WTC11 (cell line): ENCODE measurements at regions not wholly inside any gene's neighbourhood (a gene's known extent, or its start where the extent isn't known, plus 50 kb on each side); places are given as distances from the start of the nearest gene placed in this dataset.

Experiments used
- ATAC-seq: fragments of 200-7000 bp; cut with Tn5 transposase; 2 replicates; pipeline ENCODE4 v1.10.0; 2021; ENCODE audit warnings: mild to moderate bottlenecking, moderate library complexity
- CTCF ChIA-PET: fragments of 300-600 bp; sonication (Branson Sonifier 250); formaldehyde crosslinking; loops from one replicate; lab custom pipeline; 2021; ENCODE audit warnings: antibody characterized with exemption; lab: Charles Lee
- POLR2A ChIA-PET: fragments of 350-600 bp; sonication (Branson Sonifier 250); formaldehyde crosslinking; loops from one replicate; lab custom pipeline; 2021; ENCODE audit warnings: antibody characterized with exemption; lab: Charles Lee
- DNase-seq: peaks from one replicate; pipeline ENCODE4 v3.0.0; 2021; ENCODE audit warnings: low spot score
- H3K27ac Mint-ChIP-seq: 2 replicates; pipeline ENCODE4 v1.8.0; 2021; ENCODE audit warnings: mixed read lengths
- H3K27me3 Mint-ChIP-seq: 2 replicates; pipeline ENCODE4 v1.8.0; 2021; ENCODE audit warnings: low read depth, mild to moderate bottlenecking, moderate library complexity, mixed read lengths
- H3K36me3 Mint-ChIP-seq: 2 replicates; pipeline ENCODE4 v1.8.0; 2021; ENCODE audit warnings: mixed read lengths
- H3K4me1 Mint-ChIP-seq: 2 replicates; pipeline ENCODE4 v1.8.0; 2022; ENCODE audit warnings: mixed read lengths
- H3K4me3 Mint-ChIP-seq: 2 replicates; pipeline ENCODE4 v1.8.0; 2021; ENCODE audit warnings: mild to moderate bottlenecking, moderate library complexity, mixed read lengths
- H3K9me3 Mint-ChIP-seq: 2 replicates; pipeline ENCODE4 v1.8.0; 2021; ENCODE audit warnings: mixed read lengths
- CREM ChIP-seq: sonication (generic); formaldehyde crosslinking; IDR thresholded peaks from 2 replicates; pipeline ENCODE4 v1.8.1; 2022; ENCODE audit warnings: mild to moderate bottlenecking, missing genetic modification reagents, moderate library complexity
- ETV6 ChIP-seq: sonication (generic); formaldehyde crosslinking; IDR thresholded peaks from 2 replicates; pipeline ENCODE4 v1.8.1; 2022; ENCODE audit warnings: mild to moderate bottlenecking, missing genetic modification reagents
- FOXJ3 ChIP-seq: sonication (generic); formaldehyde crosslinking; IDR thresholded peaks from 2 replicates; pipeline ENCODE4 v1.9.0; 2021; ENCODE audit warnings: missing genetic modification reagents, mild to moderate bottlenecking, borderline replicate concordance
- FOXK1 ChIP-seq: sonication (generic); formaldehyde crosslinking; IDR thresholded peaks from 2 replicates; pipeline ENCODE4 v1.8.0; 2022; ENCODE audit warnings: mild to moderate bottlenecking, moderate library complexity, missing genetic modification reagents
- FOXP1 ChIP-seq: sonication (generic); formaldehyde crosslinking; IDR thresholded peaks from 2 replicates; pipeline ENCODE4 v1.8.0; 2022; ENCODE audit warnings: missing genetic modification reagents, mild to moderate bottlenecking, moderate library complexity, borderline replicate concordance
- IRF2 ChIP-seq: sonication (generic); formaldehyde crosslinking; IDR thresholded peaks from 2 replicates; pipeline ENCODE4 v1.8.0; 2022; ENCODE audit warnings: low read depth, missing genetic modification reagents, borderline replicate concordance
- JAZF1 ChIP-seq: fragments of 250-450 bp; sonication (Bioruptor Pico); IDR thresholded peaks from 2 replicates; pipeline ENCODE4 v1.9.0; 2021; ENCODE audit warnings: moderate library complexity, mild to moderate bottlenecking, inconsistent platforms
- MXD4 ChIP-seq: fragments of 250-450 bp; sonication (Bioruptor Pico); IDR thresholded peaks from 2 replicates; pipeline ENCODE4 v1.8.0; 2021; ENCODE audit warnings: mild to moderate bottlenecking, moderate library complexity, borderline replicate concordance
- NFATC4 ChIP-seq: fragments of 250-450 bp; sonication (Bioruptor Pico); IDR thresholded peaks from 2 replicates; pipeline ENCODE4 v1.9.0; 2021; ENCODE audit warnings: mild to moderate bottlenecking
- OVOL2 ChIP-seq: fragments of 250-450 bp; sonication (Bioruptor Pico); IDR thresholded peaks from 2 replicates; pipeline ENCODE4 v1.9.0; 2021; ENCODE audit warnings: mild to moderate bottlenecking, borderline replicate concordance
- RELA ChIP-seq: sonication (generic); formaldehyde crosslinking; IDR thresholded peaks from 2 replicates; pipeline ENCODE4 v1.8.1; 2022; ENCODE audit warnings: missing genetic modification reagents, mild to moderate bottlenecking, borderline replicate concordance
- TEAD4 ChIP-seq: sonication (generic); formaldehyde crosslinking; IDR thresholded peaks from 2 replicates; pipeline ENCODE4 v1.8.0; 2022; ENCODE audit warnings: mild to moderate bottlenecking, missing genetic modification reagents
- ZNF219 ChIP-seq: sonication (generic); formaldehyde crosslinking; IDR thresholded peaks from 2 replicates; pipeline ENCODE4 v1.8.0; 2023; ENCODE audit warnings: missing genetic modification reagents, mild to moderate bottlenecking, borderline replicate concordance
- ZNF232 ChIP-seq: sonication (generic); formaldehyde crosslinking; IDR thresholded peaks from 2 replicates; pipeline ENCODE4 v1.8.0; 2022; ENCODE audit warnings: mild to moderate bottlenecking, missing genetic modification reagents
- ZNF671 ChIP-seq: fragments of 250-450 bp; sonication (Bioruptor Pico); IDR thresholded peaks from 2 replicates; pipeline ENCODE4 v1.8.0; 2021; ENCODE audit warnings: mild to moderate bottlenecking
- TF ChIP-seq, protein P1 (sequence below): sonication (generic); formaldehyde crosslinking; IDR thresholded peaks from 2 replicates; pipeline ENCODE4 v1.8.1; 2022; ENCODE audit warnings: low read depth, mild to moderate bottlenecking, moderate library complexity, missing genetic modification reagents, borderline replicate concordance
- TF ChIP-seq, protein P2 (sequence below): sonication (generic); formaldehyde crosslinking; conservative IDR thresholded peaks from 2 replicates; pipeline ENCODE4 v1.8.1; 2023; ENCODE audit warnings: mild to moderate bottlenecking, low read depth, missing genetic modification reagents, moderate library complexity
- TF ChIP-seq, protein P3 (sequence below): sonication (generic); formaldehyde crosslinking; IDR thresholded peaks from 2 replicates; pipeline ENCODE4 v1.8.1; 2023; ENCODE audit warnings: mild to moderate bottlenecking, missing genetic modification reagents, borderline replicate concordance
- TF ChIP-seq, protein P4 (sequence below): sonication (generic); formaldehyde crosslinking; IDR thresholded peaks from 2 replicates; pipeline ENCODE4 v1.8.1; 2023; ENCODE audit warnings: mild to moderate bottlenecking, missing genetic modification reagents
- TF ChIP-seq, protein P5 (sequence below): fragments of 250-450 bp; sonication (Bioruptor Pico); IDR thresholded peaks from 2 replicates; pipeline ENCODE4 v1.8.0; 2021; ENCODE audit warnings: mild to moderate bottlenecking
- TF ChIP-seq, protein P6 (sequence below): fragments of 250-450 bp; sonication (Bioruptor Pico); IDR thresholded peaks from 2 replicates; pipeline ENCODE4 v1.9.0; 2021; ENCODE audit warnings: moderate library complexity, mild to moderate bottlenecking, inconsistent platforms, borderline replicate concordance

DNA sequence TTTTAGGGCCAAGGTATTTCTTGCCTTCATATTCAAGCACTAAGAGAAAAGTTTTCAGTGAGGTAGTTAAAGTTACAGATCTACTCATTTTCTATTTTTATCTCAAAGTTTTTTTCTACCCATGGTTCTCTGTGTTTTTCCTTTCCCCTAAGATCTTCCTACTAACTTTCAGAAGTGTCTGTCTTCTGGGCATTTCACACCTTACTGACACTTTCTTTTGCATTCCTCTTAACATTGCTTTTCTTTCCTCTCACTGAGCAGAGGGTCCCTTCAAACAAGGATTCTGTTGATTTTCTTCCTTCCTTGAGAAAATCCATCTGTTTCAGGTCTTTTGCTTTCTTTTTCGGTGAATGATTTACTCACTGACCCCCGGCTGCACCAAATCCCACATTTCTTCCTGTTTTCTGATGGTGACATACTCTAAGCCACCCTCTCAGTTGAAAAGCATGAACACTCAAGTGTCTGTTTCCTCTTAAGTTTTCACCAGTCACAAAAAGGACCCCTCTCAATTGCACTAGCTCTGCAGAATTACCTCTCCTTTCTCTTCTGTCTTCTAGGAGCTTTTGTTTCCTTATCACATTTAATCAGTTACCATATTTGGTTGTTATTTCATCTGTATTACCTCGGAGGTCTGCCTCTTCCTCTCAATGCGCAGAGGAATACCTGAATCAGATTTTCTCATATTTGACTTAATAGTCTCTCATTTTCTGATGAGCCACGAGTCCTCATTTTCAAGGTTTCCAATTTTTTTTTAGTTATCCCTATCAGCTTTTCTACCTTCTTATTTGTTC lies 73.5 kb upstream of the RNF217 start:
- no peaks in the 10 kb centered on the region; the same call in 1 of the 2 replicates for H3K27me3 Mint-ChIP-seq
- no peak for DNase-seq
- H3K36me3 Mint-ChIP-seq, result peaks cover 19% of the 10 kb centered on the region
- CTCF ChIA-PET, result interaction anchor here (1.7 kb wide), 1 partner anchor 224 kb away, joined by 4 read pairs; no protein-coding TSS in a partner anchor
- ATAC-seq, result no peak
- POLR2A ChIA-PET, result no interaction called here
- H3K4me3 Mint-ChIP-seq, result no peak overlapping the region
- H3K27ac Mint-ChIP-seq, result no peak overlapping the region
- peaks cover 23% of the 10 kb centered on the region for H3K9me3 Mint-ChIP-seq
- TF ChIP-seq ZNF219 (CRISPR knock-in tag) (no peak), ETV6 (CRISPR knock-in tag) (no peak)
- peaks cover 42% of the 10 kb centered on the region for H3K4me1 Mint-ChIP-seq

DNA sequence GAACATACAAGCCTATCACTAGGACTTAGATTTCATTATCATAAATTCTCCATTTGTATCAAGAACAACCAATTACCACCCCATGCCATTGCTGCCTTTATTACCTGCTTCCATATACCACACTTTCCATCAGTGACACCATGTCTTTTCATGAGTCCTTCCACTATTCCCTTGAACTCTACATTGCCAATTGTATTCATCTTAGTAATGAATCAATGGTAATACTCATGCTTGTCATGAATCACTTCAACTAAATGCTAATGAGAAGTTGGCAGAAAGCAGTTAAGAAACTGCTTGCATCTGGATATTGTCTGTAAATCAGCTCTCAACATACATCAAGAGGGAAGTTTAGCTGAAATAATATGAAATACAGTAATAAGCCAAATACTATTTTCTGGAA lies 61.2 kb upstream of the RNF217 start:
- no peak for DNase-seq
- Mint-ChIP-seq H3K4me1 (no peaks in the 10 kb centered on the region), H3K27me3 (0 out of 2 replicates have a peak, but pooled peaks cover 1% of the 10 kb centered on the region), H3K9me3 (no peaks in the 10 kb centered on the region), H3K27ac (no peak overlapping the region), H3K4me3 (no peak overlapping the region), H3K36me3 (no peaks in the 10 kb centered on the region; the same call in 1 of the 2 replicates)
- no peak for ATAC-seq
- ChIA-PET POLR2A (no interaction called here), CTCF (no interaction called here)
- no peak for TF ChIP-seq OVOL2 (CRISPR knock-in tag)
- TF ChIP-seq, protein P1, sequence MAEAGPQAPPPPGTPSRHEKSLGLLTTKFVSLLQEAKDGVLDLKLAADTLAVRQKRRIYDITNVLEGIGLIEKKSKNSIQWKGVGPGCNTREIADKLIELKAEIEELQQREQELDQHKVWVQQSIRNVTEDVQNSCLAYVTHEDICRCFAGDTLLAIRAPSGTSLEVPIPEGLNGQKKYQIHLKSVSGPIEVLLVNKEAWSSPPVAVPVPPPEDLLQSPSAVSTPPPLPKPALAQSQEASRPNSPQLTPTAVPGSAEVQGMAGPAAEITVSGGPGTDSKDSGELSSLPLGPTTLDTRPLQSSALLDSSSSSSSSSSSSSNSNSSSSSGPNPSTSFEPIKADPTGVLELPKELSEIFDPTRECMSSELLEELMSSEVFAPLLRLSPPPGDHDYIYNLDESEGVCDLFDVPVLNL (CRISPR knock-in tag), result no peak
- TF ChIP-seq, protein P2, sequence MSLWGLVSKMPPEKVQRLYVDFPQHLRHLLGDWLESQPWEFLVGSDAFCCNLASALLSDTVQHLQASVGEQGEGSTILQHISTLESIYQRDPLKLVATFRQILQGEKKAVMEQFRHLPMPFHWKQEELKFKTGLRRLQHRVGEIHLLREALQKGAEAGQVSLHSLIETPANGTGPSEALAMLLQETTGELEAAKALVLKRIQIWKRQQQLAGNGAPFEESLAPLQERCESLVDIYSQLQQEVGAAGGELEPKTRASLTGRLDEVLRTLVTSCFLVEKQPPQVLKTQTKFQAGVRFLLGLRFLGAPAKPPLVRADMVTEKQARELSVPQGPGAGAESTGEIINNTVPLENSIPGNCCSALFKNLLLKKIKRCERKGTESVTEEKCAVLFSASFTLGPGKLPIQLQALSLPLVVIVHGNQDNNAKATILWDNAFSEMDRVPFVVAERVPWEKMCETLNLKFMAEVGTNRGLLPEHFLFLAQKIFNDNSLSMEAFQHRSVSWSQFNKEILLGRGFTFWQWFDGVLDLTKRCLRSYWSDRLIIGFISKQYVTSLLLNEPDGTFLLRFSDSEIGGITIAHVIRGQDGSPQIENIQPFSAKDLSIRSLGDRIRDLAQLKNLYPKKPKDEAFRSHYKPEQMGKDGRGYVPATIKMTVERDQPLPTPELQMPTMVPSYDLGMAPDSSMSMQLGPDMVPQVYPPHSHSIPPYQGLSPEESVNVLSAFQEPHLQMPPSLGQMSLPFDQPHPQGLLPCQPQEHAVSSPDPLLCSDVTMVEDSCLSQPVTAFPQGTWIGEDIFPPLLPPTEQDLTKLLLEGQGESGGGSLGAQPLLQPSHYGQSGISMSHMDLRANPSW, result no peak
- TF ChIP-seq, protein P3, sequence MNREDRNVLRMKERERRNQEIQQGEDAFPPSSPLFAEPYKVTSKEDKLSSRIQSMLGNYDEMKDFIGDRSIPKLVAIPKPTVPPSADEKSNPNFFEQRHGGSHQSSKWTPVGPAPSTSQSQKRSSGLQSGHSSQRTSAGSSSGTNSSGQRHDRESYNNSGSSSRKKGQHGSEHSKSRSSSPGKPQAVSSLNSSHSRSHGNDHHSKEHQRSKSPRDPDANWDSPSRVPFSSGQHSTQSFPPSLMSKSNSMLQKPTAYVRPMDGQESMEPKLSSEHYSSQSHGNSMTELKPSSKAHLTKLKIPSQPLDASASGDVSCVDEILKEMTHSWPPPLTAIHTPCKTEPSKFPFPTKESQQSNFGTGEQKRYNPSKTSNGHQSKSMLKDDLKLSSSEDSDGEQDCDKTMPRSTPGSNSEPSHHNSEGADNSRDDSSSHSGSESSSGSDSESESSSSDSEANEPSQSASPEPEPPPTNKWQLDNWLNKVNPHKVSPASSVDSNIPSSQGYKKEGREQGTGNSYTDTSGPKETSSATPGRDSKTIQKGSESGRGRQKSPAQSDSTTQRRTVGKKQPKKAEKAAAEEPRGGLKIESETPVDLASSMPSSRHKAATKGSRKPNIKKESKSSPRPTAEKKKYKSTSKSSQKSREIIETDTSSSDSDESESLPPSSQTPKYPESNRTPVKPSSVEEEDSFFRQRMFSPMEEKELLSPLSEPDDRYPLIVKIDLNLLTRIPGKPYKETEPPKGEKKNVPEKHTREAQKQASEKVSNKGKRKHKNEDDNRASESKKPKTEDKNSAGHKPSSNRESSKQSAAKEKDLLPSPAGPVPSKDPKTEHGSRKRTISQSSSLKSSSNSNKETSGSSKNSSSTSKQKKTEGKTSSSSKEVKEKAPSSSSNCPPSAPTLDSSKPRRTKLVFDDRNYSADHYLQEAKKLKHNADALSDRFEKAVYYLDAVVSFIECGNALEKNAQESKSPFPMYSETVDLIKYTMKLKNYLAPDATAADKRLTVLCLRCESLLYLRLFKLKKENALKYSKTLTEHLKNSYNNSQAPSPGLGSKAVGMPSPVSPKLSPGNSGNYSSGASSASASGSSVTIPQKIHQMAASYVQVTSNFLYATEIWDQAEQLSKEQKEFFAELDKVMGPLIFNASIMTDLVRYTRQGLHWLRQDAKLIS (CRISPR knock-in tag), result no peak
- no peak for TF ChIP-seq FOXK1
- no peak for TF ChIP-seq CREM (CRISPR knock-in tag)
- no peak for TF ChIP-seq FOXJ3
- TF ChIP-seq ZNF671 (CRISPR knock-in tag), result no peak
- TF ChIP-seq, protein P4, sequence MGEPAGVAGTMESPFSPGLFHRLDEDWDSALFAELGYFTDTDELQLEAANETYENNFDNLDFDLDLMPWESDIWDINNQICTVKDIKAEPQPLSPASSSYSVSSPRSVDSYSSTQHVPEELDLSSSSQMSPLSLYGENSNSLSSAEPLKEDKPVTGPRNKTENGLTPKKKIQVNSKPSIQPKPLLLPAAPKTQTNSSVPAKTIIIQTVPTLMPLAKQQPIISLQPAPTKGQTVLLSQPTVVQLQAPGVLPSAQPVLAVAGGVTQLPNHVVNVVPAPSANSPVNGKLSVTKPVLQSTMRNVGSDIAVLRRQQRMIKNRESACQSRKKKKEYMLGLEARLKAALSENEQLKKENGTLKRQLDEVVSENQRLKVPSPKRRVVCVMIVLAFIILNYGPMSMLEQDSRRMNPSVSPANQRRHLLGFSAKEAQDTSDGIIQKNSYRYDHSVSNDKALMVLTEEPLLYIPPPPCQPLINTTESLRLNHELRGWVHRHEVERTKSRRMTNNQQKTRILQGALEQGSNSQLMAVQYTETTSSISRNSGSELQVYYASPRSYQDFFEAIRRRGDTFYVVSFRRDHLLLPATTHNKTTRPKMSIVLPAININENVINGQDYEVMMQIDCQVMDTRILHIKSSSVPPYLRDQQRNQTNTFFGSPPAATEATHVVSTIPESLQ (CRISPR knock-in tag), result no peak
- TF ChIP-seq IRF2 (CRISPR knock-in tag), result no peak
- no peak for TF ChIP-seq RELA (CRISPR knock-in tag)
- TF ChIP-seq, protein P5, sequence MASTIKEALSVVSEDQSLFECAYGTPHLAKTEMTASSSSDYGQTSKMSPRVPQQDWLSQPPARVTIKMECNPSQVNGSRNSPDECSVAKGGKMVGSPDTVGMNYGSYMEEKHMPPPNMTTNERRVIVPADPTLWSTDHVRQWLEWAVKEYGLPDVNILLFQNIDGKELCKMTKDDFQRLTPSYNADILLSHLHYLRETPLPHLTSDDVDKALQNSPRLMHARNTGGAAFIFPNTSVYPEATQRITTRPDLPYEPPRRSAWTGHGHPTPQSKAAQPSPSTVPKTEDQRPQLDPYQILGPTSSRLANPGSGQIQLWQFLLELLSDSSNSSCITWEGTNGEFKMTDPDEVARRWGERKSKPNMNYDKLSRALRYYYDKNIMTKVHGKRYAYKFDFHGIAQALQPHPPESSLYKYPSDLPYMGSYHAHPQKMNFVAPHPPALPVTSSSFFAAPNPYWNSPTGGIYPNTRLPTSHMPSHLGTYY (CRISPR knock-in tag), result no peak
- TF ChIP-seq ZNF232 (CRISPR knock-in tag), result no peak
- TF ChIP-seq MXD4, result no peak
- no peak for TF ChIP-seq TEAD4
- TF ChIP-seq, protein P6, sequence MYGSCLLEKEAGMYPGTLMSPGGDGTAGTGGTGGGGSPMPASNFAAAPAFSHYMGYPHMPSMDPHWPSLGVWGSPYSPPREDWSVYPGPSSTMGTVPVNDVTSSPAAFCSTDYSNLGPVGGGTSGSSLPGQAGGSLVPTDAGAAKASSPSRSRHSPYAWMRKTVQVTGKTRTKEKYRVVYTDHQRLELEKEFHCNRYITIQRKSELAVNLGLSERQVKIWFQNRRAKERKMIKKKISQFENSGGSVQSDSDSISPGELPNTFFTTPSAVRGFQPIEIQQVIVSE (CRISPR knock-in tag), result no peak
- no peak for TF ChIP-seq JAZF1 (CRISPR knock-in tag)
- no peak for TF ChIP-seq NFATC4 (CRISPR knock-in tag)
- no peak for TF ChIP-seq FOXP1 (CRISPR knock-in tag)
